Neural progenitor cell (in vitro differentiated cells): ENCODE measurements at regions not wholly inside any gene's neighbourhood (a gene's known extent, or its start where the extent isn't known, plus 50 kb on each side); places are given as distances from the start of the nearest gene placed in this dataset.

ENCODE experiments used
- EZH2 ChIP-seq: fragments of 200-600 bp; sonication (generic); IDR thresholded peaks from 2 replicates; pipeline ENCODE4 v1.6.1; 2017; ENCODE audit warnings: antibody characterized with exemption, mild to moderate bottlenecking, moderate library complexity
- EZH2phosphoT487 ChIP-seq: fragments of 200-600 bp; sonication (generic); IDR thresholded peaks from 2 replicates; pipeline ENCODE4 v1.6.1; 2017; ENCODE audit warnings: antibody characterized with exemption
- TF ChIP-seq, protein P1 (sequence below): fragments of 200-600 bp; sonication (generic); IDR thresholded peaks from 2 replicates; pipeline ENCODE4 v1.5.1; 2017; ENCODE audit warnings: antibody characterized with exemption, mild to moderate bottlenecking

DNA sequence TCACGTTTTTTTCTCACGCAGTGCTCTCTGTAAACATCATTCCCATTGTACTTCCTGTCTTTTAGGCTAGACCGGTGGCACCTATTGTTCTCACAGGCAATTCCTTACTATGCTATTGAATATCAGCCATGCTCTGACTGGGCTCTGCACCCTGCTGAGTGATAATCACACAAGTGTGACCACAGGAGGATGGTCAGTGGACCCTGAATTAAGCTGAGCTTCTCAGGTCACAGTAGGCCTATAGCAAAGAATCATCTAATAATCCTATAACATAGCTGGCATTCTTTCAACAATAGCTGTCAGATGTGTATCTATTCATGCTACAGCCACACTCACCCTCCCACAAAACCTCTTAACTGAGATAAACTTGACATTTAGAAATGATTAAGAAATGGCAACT, 2399.8 kb upstream of the TENM3 start:
- TF ChIP-seq, protein P1, sequence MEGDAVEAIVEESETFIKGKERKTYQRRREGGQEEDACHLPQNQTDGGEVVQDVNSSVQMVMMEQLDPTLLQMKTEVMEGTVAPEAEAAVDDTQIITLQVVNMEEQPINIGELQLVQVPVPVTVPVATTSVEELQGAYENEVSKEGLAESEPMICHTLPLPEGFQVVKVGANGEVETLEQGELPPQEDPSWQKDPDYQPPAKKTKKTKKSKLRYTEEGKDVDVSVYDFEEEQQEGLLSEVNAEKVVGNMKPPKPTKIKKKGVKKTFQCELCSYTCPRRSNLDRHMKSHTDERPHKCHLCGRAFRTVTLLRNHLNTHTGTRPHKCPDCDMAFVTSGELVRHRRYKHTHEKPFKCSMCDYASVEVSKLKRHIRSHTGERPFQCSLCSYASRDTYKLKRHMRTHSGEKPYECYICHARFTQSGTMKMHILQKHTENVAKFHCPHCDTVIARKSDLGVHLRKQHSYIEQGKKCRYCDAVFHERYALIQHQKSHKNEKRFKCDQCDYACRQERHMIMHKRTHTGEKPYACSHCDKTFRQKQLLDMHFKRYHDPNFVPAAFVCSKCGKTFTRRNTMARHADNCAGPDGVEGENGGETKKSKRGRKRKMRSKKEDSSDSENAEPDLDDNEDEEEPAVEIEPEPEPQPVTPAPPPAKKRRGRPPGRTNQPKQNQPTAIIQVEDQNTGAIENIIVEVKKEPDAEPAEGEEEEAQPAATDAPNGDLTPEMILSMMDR: no peak
- TF ChIP-seq EZH2phosphoT487 (no peak), EZH2 (no peak)
